NCI-H446 treated with DMSO at 0.1 percent for 48 hours (cell line): ENCODE measurements at regions not wholly inside any gene's neighbourhood (a gene's known extent, or its start where the extent isn't known, plus 50 kb on each side); places are given as distances from the start of the nearest gene placed in this dataset.

ENCODE experiments used
- DNase-seq: peaks from one replicate; lab custom pipeline; 2025; lab: John Stamatoyannopoulos, UW

- DNase-seq = no peak
These were observed 216.2 kb downstream of the SETD4 start for GRCh38 chr21:35843911-35844667.

DNA sequence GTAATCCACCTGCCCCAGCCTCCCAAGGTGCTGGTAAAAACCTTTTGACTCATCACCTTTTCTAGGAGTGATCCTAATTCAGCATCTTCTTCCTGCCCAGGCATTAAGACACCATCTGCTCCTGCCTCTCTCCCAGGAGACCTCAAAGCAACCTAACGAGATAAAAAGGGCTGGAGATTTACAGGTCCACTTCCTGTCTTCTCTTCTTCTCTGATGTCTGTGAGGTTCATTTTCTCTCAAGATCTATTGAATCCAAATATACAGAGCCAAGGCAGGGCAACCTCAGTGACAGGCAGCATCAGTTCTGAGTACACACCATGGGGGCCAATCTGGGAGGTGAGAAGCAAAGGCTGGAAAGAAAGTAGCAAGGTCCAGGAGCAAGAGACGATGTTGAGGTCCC lies 219.4 kb downstream of the SETD4 start:
- no peak for DNase-seq

DNA sequence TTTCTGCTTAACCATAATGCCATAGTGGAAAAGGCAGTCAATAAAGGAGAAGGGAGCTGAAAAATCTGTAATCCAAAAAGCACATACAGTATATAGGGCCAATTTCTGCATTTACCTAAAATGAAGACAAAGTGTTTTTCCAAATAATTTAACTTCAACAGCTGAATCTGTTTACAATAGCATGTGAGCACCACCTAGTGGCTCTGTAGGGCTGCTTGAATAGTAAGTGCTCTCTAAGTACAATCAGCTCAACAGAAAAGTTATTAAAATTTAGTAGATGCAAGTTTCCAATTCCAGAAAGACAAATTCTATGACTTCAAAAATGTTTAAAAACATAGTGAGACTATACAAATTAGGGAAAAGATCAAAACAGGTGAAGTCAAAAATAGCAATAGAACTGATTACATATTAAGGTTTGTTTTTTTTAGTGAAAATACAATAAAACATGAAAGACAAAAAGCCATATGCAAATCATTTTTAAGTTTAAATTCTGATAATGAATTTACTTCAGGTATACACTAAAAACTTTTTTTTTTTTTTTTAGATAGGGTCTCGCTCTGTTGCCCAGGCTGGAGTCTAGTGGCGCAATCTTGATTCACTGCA lies 220.0 kb downstream of the SETD4 start:
- peak; percentile 7 for DNase-seq

GRCh38 chr21:35838987-35839763 lies 221.2 kb downstream of the SETD4 start:
- no peak for DNase-seq

- no peak for DNase-seq
These were observed 222.0 kb downstream of the SETD4 start for GRCh38 chr21:35838350-35838749.

GRCh38 chr21:35833991-35834390 lies 226.3 kb downstream of the SETD4 start:
- DNase-seq = no peak

- no peak for DNase-seq
These were observed 226.9 kb downstream of the SETD4 start for GRCh38 chr21:35833388-35833787.

DNA sequence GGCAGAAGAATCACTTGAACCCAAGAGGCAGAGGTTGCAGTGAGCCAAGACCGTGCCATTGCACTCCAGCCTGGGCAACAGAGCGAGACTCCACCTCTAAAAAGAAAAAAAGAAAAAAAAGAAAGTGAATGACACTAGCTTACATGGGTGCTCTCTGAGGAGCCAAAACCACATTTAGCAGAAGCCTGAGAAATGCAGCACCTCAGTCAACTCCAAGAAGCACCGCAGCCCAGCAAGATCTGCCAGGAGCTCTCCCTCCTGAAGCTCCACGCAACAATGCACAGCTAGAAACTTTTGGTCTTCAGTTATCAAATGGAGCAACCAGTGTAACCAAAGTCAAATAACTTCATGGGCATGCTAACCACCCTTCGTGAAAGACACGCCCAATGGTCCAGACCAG lies 229.1 kb downstream of the SETD4 start:
- DNase-seq = no peak

DNA sequence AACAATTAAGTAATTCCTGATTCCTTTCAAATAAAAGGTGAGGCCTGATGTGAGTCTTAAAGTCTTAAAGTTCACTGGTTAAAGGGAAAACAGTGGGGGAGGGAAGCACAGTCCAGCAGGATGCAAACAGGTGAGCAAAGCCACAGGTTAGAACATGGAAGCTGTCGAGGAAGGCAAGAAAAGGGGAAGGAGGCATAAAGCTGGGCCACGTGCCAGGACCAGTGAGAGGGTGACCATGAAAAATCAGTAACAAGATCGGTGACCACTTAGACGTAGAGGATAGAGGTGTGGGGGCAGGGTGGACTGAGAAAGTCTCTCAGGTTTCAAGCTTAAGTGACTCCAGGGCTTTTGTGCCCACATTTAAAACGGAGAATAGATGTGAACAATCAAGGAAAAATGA lies 231.3 kb downstream of the SETD4 start:
- DNase-seq = no peak

- DNase-seq = no peak
These were observed 232.2 kb downstream of the SETD4 start for GRCh38 chr21:35828161-35828560.

GRCh38 chr21:35827004-35827403 lies 233.3 kb downstream of the SETD4 start:
- no peak for DNase-seq

- no peak for DNase-seq
These were observed 234.7 kb downstream of the SETD4 start for GRCh38 chr21:35825370-35826353.

GRCh38 chr21:35824136-35824535 lies 236.2 kb downstream of the SETD4 start:
- DNase-seq = no peak

- DNase-seq = no peak
These were observed 241.2 kb downstream of the SETD4 start for GRCh38 chr21:35819134-35819533.

DNA sequence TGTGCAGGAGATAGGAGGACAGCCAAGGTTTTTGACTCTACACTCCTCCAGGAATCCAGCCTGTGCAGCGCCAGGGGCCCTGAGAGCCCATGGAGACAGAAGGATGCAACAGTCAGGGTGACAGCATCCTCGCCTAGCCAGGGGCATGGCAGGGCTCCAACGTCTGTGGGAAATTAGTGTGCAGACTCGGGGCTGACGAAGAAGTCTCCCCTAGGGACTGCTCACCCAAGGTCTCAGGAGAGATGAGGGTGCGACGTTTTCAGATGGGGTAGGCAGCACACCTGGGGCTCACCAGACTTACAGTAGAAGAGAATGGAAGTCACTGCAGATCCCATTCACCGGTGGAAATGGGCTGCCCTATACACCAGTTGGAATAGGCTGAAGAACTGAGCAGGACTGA lies 241.7 kb downstream of the SETD4 start:
- no peak for DNase-seq

GRCh38 chr21:35814858-35815619 lies 245.3 kb downstream of the SETD4 start:
- no peak for DNase-seq

GRCh38 chr21:35812679-35813078 lies 247.6 kb downstream of the SETD4 start:
- no peak for DNase-seq

DNA sequence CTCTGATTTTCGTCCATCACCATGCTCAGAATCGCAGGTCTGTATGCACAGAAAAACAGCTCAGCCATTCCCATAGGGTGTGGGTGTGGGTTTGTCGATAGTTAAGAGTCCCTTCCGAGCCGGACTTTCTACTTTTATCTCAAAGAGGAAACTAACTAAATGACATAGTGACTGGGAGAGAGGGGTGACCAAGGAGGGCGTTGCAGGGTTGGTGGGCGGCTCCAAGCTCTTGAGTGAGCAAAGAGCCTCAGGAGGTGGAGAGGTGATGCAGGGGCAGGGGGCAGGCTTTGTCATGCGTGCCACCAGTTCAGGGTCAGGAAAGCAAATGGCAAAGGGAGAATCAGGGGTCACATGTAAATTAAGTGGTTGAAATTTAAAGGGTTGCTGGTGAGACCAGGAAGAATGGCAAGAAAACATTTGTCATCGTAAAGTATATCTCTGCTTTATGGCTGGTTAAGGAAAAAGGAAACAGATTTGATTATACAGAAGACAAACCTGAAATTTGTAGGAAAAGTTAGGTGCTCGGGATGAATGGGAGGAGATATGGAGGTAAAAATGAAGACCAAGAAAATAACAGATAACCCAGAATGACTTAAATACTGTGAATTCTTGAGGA lies 249.0 kb downstream of the SETD4 start:
- no peak for DNase-seq

DNA sequence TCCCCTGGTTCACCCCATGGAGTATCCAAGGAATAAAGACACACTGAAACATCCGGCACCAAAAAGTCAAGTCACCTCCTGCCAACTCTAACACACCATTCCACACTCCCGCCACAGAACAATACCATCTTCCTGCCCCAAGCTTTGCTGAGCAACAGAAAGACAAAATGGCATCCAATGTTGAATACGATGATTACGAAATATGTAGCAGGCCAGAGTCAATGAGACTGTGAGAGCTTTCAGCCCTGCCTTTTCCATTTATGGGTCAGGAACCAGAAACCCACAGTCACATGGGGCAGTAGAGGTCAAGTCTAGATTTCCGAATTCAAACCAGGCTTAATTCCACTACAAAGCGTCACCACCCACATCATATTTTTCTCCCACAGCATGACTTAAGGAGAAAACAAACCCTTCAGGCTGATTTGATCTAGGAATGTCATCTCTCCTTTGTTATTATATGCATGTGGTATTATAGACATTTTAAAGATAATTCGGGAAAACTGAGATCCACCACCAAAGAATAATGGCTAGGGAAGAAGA lies 249.8 kb downstream of the SETD4 start:
- DNase-seq = no peak

DNA sequence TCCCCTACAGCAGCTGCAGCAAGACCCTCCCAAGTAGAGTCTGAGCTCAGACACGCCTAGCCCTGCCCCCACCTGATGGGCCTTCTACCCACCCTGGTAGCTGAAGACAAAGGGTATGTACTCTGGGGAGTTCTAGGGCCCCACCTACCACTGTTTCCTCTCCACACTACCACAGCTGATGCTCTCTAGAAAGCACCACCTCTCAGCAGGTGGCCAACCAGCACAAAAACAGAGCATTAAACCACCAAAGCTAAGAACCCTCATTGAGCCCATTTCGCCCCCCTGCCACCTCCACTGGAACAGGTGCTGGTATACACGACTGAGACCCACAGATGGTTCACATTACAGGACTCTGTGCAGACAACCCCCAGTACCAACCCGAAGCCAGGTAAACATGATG lies 258.9 kb downstream of the SETD4 start:
- DNase-seq = no peak
